Activated CD8-positive, alpha-beta memory T cell treated with anti-CD3 and anti-CD28 coated beads, Interleukin-2, amount 50 U/mL, for 1 hour (primary cell): ENCODE measurements at regions not wholly inside any gene's neighbourhood (a gene's known extent, or its start where the extent isn't known, plus 50 kb on each side); places are given as distances from the start of the nearest gene placed in this dataset.

Source experiments
- DNase-seq: peaks from one replicate; pipeline ENCODE4 v3.0.0-alpha.2; 2020; ENCODE audit errors: extremely low read depth

DNA sequence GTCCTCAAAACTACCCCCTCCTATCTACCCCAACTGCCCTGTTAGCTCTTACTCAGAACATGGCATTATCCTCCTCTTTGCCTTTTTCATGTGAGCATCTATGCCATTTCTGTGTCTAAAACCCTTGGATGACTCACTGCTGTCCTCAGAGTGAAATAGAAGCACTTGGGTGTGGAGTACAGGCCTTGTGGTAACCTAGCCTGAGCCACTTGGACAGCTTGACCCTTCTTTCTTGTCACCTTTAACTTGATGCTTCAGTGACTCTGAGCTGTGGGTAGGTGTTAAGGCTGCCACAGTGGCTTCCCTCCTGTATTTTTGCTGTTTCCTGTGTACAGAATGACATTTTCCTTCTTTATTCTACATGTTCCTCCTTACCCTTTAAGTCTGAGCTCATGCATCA, 391.4 kb downstream of the SH3GL2 start:
- DNase-seq: no peak

DNA sequence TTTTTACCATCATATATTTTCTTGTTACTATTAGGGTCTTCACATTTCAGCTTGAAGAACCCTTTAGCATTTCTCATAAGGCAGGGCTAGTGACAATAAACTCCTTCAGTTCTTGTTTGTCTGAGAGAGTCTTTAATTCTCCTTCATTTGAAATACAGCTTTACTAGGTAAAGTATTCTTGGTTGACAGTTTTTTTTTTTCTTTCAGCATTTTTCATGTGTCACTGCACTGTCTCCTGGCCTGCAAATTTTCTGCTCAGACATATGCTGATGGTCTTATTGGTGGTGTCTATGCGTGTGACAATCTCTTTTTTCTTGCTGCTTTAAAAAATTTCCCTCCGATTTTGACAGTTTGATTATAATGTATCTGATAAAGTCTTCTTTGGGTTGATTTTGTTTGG, 399.9 kb downstream of the SH3GL2 start:
- DNase-seq: no peak

DNA sequence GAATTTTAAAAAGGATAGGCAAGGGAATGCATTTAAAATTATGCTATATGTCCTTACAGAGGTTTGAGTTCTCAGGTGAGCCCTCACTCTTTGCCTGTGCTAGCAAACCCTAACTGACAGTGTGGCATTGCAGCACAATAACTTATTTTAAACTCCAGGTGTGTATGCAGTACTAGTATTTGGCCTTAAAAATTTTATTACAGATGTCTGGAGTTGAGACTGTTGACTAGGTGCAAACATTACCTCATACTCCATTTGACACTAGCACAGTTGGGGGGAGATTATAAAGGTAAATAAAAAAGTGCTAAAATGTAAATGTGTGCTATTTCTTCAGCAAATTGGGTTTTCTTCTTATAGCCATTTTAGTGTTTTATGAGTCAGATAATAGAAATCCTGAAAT, 407.7 kb downstream of the SH3GL2 start:
- no peak for DNase-seq

DNA sequence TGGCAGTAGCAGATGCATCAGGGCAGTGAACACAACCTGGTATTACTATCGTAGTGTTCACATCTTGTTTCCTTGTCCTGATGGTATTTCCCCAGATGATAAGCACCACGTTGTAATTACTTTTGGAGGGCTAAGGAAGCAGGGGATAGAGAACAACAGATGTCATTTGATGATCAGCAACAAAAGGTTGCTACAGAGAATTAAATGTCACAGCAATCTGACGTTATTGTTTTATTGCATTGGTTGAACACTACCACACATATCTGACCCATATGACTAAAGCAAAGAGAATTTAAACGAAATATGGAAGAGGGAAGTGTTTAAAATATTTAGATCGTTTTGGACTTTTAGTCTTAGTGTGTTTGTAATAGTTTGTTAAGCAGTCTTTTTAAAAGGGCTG, 408.3 kb downstream of the SH3GL2 start:
- DNase-seq: no peak

DNA sequence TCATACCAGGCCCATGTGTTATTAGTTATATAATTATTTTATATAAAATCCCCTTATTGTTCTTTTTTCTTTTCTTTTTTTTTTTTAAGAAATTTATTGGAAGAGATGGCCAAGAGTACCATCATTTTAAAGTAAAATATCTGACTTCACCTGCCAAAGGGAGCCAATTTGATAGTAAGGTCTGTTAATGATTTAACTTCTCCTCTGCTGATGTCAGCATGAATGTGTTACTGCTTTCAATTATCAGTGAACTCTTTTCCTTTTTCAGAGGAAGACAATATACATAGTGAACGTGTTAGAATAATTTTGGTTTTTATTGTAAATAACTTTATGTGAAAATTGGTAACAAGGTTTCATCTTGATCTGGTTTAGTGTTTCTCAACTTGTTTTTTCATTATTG, 409.6 kb downstream of the SH3GL2 start:
- DNase-seq: no peak

DNA sequence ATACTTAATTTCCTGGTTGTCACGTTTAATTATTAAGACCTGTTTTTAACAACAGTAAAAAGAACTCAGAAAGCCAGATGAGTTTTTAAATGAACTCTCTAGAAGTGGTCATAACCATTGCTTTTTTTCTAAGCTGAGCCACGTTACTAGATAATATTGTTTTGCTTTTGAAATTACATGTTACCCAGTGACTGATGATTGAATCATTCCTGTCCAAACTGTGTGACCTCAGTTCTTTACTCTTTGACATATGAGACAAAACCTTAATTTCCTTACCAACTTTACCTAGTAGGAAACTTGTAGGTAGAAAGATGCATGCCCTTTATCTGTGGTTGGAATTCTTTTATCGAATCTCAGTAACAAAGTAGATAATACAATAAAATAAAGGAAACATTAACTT, 411.7 kb downstream of the SH3GL2 start:
- DNase-seq: no peak

DNA sequence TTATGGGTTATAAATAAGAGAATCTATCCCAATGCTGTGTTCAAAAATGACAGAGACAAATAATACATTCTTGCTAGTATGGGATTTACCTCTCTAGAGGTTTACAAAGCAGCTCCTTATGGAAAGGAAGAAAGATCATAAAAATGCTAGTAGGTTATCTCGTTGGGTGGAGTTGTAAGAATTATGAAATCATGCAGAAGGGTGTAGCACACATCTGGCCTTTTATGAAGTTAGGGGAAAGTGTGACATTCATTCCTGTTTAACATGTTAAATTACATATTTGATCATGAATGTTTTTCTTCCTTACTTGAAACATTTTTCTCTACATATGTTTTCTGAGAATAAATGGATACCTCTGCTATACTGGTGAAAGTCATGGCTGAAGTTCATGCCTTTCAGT, 414.2 kb downstream of the SH3GL2 start:
- DNase-seq: no peak

DNA sequence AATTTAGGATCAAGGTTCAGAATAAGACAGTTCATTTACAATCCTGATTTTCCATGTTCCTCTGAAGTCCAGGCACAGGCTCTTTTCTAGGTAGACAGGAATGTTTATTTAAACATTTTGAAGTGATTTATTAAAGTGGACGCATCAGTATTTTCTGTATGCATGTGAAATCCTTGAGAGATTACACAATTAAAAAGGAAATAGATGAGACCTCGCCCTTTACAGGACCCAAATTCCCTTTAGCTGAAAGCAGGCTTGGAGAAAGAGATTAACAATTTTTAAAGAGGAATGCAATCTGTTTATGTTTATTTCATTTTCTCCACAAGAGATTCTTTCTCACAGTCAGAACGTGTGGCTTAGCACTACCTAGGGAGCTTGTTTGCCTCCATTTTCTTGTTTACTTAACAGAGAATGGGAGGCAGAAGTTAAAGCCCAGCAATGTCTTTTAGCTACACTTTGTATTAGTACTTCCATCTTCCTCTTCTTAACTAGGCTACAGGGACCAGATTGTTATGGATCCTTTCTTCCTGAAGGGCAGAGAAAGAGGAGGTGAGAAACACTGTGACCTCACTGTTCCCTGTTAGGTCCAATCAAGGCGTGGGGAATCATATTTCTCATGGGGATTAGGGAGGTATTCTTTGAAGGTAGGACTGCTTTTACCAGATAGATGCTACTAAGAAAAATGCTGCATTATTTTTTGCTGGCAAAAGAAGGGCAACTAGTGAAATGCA, 416.0 kb downstream of the SH3GL2 start:
- no peak for DNase-seq

DNA sequence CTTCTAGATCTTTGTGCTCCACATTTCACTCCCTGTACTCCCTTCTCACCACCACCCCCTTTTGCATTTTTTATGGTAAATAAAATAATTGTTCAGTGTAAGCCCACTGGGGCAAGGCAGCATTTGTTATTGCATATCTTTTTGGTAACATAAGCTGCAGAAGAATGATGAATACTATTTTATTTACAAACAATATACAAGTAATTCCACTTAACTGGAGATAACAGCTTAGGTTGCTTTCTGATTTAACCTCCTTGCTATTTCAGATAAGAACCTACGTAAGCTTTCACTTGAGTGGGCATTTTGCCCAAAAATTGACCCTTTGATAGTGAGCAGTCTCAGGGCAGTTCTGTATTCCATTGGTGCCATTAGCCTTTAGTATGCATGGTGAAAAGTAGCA, 417.9 kb downstream of the SH3GL2 start:
- no peak for DNase-seq

DNA sequence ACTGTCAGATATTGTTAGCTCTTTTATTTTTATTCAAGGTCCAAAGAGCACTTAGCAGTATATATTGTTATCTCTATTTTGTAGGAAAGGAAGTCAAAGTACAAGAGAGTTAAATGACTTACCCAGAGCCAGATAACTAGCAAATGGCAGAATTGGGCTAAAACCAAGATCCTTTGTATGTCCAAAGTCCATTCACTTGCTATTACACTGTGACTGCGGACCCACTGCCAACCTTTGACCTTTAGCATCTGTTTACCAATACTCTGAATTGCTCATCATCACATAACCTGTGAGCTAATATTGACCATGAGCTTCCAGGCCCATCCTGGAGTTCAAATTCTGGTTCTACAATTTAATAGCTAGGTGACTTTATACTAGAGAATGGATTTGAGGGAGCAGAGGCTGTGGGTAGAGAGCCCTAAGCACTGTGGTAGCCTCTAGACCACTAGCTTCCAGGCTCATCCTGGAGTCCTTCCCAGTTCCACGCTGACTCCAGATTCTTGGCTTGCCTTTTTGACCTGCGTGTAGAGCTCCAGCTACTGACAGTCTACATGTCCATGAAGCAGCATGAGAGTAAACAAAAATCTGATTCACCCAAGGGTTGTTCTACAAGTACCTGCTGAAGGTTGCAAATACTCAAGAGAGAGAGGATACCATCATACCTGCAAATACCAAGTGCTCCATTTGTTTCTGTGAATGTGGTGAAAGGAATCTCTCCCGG, 424.0 kb downstream of the SH3GL2 start:
- no peak for DNase-seq

DNA sequence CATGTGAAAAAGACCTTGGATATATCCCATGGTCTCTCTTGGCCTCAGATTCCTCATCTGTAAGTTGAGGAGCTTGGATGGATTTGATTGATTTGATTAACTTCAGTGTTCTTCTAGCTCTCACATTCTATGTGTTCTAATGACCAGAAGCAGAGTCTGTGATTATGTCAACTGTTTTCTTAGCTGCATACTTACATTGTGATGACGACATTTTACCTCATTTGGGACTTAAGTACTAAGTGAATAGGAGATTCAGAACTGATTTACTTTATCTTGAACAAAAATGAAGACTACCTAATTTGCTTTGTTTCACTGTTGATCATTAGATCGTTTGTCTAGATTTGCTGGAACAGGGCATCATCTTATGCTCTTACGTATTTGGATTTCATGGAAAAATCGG, 427.7 kb downstream of the SH3GL2 start:
- DNase-seq: no peak

DNA sequence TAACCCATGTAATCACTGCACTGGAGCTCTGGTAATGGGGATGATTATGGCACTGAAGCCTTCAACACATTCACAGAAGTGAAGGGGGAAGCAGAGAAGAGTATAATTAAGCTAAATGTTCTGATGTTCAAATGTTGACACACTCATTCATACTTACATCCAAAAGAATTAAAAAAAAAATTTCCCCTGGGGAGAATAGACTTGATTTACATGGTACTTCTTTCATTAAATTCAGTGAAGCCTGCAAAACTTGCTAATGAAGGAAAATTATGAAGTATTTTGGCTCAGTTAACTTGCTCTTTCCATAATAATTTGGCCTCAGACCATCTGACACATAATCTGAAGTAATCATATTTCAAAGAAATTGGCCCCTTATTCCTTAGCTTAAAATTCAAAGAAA, 428.8 kb downstream of the SH3GL2 start:
- DNase-seq: no peak

DNA sequence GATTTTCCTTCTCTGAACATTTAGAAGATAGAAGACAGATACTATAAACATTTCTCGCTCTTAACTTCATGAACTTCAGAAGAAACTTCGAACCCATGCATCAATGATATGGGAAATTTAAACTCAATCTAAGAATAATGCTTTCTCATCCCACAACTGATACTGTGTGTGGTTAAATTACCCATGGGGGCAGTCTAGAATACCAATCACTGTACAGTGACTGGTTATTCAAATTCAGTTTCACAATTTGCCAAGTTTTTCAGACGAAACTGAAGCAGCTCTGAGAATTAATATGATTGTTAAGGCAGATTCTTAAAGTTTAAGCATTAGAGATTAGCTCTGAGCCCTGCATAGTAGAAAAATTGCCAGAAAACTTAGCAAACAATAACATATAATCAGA, 431.0 kb downstream of the SH3GL2 start:
- DNase-seq: no peak

DNA sequence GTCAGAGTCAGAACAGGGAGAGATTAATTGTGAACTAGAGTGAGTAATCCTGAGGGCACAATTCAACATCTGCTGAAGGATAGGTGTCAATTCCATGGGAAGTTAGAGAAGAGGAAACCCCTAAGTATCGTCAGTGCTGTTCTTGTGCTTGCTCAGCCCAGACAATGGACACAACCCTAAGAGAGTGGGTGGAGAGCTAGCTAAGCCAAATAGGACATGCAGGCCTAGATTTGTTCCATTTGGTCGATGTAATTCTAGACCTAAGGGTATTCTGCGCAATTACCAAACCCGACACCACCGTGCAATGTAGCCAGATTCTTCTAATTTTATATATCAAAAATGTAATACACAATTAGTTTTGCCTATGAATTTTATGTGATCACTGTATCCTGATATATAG, 431.6 kb downstream of the SH3GL2 start:
- no peak for DNase-seq

DNA sequence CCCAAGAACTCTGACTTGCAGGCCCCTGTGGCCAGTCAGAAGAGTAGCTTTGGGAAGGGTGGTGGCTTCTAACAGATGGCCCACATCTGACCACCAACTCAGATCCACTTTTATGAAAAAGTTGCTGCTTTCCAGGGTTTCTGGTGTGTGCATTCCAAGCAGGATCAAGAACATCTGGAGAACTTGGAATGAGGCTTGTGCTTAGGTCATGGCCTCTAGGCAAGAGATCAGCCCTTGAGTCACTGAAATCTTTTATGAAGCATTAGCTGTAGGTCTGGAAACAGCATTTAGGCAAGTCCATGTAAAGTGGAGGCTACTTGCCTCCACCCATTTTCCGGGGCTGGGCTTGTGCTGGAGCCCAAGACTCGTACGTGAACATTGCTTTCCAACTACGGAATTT, 433.3 kb downstream of the SH3GL2 start:
- no peak for DNase-seq

DNA sequence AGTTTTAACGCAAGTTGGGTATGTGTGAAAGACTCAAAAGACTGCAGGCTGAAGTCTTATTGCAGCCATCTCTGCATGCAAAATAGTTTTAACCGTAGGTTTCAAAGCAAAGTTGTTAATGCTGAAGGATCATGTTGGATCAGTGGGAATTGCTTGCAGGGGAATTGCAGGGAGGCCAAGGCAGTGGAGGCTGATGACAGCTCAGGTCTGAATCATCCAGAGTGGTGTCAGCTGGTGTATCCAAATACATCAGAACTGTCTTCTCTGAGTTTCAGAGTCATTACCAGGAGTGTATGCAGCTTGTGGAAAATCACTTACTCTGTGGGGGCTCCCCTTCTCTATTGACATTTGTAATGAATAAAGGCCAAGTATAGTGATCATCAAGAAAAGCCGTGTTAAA, 435.7 kb downstream of the SH3GL2 start:
- DNase-seq: no peak

DNA sequence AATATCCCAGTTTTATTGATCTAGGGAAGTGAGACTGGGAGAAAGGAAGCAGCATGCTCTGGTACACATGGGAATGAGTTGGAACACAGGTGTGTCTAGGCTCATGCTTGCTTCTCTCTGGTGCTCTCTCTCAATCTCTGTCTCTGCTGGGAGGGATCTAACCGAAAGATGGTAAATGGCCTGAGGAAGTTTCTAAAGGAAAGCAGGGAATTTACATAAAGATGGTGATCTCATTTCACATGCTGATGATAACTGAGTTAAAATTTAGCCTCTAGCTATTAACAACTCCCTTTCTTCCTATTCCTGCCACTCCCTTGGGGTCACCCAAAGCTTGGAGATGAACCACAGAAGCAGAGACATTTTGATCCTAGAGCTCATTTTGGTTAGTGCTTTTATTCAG, 436.2 kb downstream of the SH3GL2 start:
- DNase-seq: no peak

DNA sequence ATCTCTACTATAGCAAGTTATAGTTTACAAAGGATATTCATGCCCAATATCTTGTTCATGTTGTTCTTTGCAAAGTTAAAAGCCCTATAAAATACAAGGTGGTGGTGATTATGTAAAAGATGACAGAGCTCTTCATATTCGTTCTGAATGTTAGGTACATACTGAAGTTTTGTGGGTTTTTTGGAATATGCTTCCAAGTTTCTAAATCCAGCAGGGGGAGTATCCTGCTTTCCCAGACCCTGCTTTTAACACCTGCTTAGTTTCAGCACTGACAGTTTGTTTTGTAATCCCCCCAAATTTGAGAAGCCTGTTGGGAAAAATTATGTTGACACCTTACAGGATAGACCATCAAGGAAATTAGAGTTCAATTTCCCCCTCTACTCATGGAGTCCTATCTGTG, 438.3 kb downstream of the SH3GL2 start:
- DNase-seq: no peak

DNA sequence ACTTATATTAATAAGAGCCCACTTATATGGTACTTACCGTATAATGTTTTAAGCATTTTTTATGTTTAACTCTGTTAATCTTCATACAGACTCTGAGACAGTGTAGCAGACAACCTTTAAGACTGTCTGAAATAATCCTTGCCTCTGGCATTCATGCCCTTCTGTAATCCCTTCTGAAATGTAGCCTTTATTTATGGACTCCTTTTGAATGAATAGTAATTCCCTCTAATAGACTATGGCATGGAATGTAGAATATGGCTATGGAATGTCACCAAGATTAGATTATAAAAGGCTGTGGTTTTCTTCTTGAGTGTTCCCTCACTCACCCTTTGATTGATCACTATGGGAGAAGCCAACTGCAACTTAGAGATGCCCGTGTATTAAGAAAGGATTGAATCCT, 439.4 kb downstream of the SH3GL2 start:
- no peak for DNase-seq

DNA sequence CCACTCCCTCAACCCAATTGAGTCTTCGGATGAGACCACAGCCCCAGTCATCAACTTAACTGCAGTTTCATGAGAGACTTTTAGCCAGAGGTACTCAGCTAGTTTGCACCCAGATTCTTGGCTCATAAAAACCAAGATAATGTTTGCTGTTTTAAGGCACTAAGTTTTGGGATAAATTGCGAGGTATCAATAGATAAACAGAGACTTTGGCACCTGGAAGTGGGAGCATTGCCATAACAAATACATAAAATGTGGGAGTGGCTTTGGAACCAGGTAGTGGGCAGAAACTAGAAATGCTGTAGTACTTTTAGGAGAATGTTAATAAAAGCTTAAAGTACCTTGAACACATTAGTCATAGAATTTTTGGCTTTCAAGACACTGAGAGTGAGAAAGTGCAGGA, 439.8 kb downstream of the SH3GL2 start:
- no peak for DNase-seq

DNA sequence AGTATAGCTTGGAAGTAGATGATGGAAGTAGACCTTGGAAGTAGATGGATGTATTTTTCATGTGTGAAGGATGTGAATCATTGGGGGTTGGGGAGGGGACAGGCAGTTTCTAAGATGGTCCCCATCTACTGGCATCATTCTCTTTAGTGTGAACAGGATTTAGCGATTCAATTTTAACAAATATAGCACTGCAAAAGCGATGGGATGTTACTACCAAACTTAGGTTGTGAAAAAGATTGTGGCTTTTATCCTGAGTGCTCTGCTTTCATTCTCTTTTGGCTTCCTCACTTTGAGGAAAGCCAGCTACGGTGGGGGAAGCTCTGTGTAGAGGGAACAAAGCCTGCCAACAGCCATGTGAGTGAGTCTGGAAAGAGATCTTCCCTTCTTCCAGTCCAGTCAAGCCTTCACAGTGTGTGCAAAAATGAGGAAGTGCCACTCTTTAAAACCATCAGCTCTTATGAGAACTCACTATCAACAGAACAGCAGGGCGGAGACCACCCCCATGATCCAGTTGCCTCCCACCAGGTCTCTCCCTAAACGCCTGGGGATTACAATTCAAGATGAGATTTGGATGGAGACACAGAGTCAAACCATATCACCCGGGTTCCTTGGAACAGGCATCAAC, 441.4 kb downstream of the SH3GL2 start:
- DNase-seq: no peak

DNA sequence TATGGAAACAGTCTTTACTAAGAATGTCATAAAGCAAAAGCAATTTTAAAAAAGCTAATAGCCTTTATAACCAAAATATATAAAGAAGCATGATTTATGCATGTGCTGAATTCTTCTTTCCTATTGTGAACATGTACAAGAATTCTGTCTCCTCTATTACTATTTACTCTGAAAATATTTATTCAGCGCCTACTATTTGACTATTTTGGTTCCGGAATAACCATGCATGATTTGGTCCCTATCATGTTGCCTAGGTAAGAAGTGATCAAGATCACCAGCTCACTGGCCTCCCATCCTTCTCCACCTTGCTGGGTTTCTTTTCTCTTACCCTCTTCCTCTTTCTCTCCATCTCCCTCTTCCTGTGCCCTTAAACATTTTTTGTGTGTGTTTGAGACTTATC, 443.8 kb downstream of the SH3GL2 start:
- no peak for DNase-seq

DNA sequence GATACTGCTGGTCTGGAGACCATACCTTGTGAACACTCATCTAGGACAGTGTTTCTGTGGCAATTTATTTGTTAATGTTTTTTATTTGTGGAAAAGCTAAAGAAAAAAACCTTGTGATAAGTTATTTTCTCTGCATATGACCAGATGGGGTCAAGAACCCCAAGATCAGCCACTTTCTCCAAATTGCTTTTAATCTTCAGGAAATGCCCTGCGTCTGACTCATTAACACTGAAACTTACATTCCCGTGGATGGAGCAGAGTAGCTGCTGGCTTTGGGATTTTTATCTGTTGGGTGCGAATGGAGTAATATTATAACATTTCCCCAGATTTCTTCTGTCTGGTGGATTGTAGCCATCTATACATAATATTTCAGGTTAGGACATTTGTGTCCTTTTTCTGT, 444.5 kb downstream of the SH3GL2 start:
- no peak for DNase-seq
